ENCODE measurements at regions not wholly inside any gene's neighbourhood (a gene's known extent, or its start where the extent isn't known, plus 50 kb on each side); places are given as distances from the start of the nearest gene placed in this dataset.
"Not testable (repeated sequence)": the region's sequence is repeated elsewhere in the genome, so short reads cannot be mapped to it uniquely, and the experiment has no call there.

DNA sequence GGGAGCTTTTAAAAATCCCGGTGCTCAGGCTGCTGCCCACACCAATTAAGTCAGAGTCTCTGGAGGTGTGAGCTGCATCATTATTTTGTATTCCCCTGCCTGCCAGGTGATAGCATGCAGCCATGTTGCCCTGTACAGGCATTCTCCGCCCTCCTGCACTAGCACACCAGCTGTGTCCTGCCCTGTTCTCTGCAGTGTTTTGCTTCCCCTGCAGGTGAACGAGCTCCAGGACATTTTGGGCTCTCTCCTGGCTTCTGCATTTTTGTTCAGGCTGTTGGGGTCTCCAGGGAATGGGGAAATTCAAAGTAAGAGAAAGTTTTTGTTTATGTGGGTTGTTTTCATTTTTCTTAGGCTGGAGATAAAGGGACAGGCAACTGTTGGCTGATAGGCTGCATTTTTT lies 271.0 kb upstream of the COBL start:
- DNase-seq (ENCODE audit: low read depth in 2 of 3, low spot score in 2 of 3) = no peak

DNA sequence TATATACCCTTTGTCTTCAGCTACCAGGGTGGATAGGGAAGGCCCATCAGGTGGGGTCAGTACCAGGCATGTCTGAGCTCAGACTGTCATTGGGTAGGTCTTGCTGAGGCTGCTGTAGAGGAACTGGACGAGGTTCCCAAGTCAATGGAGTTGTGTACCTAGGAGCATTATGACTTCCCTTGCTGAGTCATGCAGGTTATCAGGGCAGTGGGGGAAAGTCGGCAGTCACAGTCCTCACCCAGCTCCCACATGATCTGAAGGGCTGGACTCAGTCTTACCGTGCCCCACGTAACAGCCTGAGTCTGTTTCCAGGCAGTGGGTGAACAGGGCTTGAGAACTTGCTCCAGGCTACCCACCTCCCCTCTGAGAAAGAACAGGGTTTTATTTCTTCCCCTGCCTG lies 260.8 kb upstream of the COBL start:
- DNase-seq (ENCODE audit: low read depth in 2 of 3, low spot score in 2 of 3) = no peak

DNA sequence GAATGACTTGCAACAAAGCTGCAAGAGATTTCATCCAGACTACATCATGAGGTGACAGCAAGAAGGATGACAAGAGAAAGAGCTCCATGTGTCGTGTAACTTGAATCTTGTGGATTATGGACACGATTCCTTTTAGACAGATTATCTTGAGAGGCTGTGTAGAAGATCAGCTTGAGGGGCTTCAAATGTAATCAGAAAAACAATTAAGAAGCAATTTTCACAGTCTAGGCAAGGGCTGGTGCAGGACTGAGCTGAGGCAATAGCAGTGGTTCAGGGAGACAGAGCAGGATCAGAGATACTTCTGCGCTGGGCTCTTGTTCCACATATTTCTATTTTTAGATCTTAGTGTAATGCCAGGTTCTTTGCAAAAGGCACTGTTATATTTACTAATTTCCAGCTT lies 253.0 kb upstream of the COBL start:
- no peak for DNase-seq (ENCODE audit: low read depth in 2 of 3, low spot score in 2 of 3)

DNA sequence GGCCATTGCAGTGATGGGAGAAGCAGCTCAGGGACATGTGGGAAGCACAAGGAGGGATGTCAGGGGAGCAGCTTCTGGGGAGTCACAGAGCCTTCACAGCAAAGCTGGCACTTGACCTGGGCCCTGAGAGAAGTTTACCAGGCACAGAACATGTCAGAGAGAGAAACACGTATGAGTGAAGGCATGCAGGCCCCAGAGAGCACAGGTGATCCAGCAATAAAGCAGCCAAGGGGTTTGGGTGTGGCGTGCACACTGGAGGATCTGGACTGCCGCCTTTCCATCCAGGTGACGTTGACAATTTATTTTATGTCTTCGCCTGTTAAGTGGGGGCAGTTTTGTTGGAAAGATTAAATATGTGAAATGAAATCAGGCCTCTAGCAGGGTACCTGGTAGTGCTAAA lies 252.6 kb upstream of the COBL start:
- DNase-seq (ENCODE audit: low read depth in 2 of 3, low spot score in 2 of 3) = no peak

DNA sequence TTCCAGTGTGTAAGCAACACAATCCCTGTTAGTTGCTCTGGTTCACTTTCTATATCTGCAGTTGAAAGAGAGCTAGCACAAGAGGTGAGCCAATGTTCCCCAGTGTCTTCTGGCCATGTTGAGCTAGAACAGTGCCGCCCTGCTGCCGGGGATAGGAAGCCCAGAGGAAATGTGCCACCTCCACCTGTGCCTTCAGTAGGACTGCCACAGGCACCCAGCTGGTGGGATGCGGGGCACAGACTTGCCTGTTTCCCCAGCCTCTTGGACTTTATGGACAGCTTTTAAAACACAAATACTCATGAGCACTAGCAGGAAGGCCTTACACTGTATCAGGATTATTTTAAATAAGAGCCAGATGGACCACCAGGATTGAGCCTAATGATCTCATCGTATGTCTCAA lies 234.5 kb upstream of the COBL start:
- DNase-seq (ENCODE audit: low read depth in 2 of 3, low spot score in 2 of 3) = no peak

DNA sequence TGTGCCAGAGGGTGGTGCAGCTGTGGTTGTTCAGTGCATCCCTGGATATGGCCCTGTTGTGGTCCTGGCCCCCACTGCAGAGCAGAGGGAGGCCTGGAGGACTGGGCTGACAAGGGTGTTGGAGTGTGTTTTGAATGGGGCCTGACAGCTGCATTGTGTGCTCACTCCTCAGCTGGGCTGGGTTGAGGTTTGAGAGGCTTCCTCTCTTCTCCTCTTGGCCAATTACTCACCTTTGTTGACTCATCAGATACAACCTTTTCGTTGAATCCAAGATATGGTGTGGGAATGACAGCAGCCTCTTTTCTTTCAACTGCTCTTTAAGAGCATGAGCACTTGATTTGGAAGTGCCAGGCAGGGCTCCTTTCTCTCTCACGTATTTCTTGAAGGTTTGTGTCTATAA lies 228.5 kb upstream of the COBL start:
- no peak for DNase-seq (ENCODE audit: low read depth in 2 of 3, low spot score in 2 of 3)

DNA sequence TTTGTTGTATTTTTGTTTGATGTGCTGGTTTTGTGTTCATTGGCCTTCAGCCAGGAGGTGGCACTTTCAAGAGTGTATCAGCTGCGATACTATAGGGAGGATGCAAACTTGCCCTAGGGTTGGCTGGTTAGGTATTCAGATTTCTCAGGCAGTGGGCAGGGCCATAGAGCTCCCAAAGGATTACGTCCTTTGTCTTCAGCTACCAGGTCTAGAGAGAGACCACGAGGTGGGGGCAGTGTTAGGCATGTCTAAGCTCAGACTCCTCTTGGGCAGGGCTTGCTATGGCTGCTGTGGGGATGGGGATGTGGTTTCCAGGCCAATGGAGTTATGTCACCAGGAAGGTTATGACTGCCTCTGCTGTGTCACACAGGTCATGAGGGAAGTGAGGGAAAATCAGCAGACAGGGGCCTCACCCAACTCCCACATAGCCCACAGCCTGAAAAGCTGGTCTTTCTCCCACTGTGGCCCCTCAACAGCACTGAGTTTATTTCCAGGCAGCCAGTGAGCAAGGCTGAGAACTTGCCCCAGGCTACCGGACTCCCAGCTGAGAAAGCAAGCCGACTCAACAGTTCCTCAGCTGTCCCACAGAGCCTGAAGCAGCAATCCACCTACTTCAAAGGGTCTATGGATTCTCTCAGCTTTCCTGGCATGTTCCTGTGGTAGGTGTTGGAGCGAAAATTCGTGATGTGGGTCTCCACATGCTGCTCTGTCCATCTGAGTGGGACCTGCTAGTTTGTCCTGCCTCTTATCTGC lies 227.4 kb upstream of the COBL start:
- no peak for DNase-seq (ENCODE audit: low read depth in 2 of 3, low spot score in 2 of 3)

DNA sequence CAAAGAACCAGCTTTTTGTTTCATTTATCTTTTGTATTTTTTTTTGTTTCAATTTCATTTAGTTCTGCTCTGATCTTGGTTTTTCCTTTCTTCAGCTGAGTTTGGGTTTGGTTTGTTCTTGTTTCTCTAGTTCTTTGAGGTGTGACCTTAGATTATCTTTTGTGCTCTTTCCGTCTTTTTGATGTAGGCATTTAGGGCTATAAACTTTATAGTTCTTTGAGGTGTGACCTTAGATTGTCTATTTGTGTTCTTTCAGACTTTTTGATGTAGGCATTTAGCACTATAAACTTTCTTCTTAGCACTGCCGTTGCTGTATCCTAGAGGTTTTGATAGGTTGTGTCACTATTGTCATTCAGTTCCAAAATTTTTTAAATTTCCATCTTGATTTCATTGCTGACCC lies 224.3 kb upstream of the COBL start:
- DNase-seq (ENCODE audit: low read depth in 2 of 3, low spot score in 2 of 3) = not testable (repeated sequence)

DNA sequence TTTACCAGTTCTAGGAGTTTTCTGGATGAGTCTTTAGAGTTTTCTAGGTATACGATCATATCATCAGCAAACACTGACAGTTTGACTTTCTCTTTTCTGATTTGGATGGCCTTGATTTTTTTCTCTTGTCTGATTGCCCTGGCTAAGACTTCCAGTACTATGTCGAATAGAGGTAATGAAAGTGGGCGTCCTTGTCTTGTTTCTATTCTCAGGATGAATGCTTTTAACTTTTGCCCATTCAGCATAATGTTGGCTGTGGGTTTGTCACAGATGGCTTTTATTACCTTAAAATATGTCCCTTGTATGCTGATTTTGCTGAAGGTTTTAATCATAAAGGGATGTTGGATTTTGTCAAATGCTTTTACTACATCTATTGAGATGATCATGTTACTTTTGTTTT lies 223.2 kb upstream of the COBL start:
- no peak for DNase-seq (ENCODE audit: low read depth in 2 of 3, low spot score in 2 of 3)

DNA sequence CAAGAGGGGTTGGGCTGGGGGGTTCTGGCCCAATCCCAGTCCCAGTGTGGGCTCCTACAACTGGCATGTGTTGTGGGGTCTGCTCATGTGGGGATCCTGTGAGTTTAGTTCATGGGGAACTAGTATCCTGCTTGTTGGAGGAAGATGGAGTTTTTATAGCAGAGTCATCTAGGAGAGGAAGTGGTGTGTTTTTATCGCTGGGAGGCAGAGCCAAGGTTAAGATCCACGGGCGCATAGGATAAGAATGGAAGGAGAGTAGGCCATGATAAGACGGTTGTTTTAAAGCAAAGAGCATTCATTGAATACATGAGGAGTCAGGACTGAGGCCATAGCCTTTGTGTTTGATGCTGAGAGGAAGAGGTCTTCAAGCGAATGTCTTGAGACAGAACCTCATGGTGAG lies 211.6 kb upstream of the COBL start:
- DNase-seq (ENCODE audit: low read depth in 2 of 3, low spot score in 2 of 3) = no peak

DNA sequence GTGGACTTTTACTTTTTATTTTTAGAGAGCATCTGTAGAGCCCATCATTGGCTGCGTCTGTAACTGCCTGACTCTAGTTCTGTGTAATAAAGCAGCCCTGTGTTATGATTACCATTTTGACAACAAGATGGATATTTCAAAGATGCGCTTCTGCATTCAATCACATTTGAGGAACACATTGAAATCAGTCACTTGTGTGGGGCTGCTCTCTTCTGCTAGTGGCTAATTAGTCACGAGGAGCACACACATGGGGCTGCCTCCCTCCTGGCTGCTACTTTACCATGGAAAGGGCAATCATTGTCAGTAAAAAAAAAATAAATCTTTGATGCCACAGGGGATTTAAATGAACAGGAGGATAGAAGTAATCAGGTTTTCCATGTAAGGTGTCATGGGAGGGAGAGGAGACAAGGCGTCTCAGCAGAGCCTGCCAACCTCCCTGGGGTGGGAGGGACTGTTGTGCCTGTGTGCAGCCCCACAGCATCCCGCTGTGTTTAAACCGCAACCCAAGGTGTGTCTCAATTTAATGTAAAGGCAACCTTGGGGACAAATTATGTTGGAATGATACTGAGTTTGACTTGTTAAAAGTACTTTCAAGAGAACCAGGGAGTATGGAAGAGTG lies 205.2 kb upstream of the COBL start:
- no peak for DNase-seq (ENCODE audit: low read depth in 2 of 3, low spot score in 2 of 3)

DNA sequence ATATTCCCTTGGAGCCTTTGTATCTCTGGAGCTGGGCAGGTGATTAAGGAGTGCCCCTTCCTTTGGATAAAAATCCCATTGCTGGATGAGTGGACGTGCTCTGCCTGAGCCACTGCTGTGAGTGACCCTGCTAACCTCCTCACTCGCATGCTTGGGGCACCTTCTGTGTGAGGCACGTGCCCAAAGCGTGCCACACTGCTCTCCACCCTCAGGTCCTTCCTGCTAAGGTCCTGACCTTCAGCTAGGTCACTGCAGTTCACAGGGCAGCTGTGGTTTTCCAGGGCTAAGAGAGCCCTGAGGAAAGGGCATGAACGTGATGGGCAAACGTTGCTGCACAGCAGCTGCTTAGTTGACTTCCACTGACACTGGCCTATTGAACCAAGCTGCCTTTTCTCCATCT lies 204.4 kb upstream of the COBL start:
- no peak for DNase-seq (ENCODE audit: low read depth in 2 of 3, low spot score in 2 of 3)

DNA sequence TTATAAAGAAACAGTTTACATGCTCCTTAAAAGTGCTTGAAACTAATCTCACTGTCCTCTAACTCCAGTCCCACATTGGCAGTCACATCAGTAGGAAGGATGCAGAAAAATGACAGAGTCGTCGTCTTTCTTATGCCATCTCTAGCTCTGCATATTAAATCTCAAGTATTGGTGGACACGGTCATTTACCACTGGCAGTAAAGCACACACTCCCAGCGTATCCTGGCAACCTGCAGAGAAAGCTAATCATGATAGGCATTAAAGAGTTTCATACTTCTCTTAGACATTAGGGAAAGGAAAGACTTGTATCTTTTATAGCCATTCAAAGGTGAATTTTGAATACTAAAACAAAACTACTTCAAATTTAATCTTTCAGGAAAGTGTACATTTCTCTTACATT lies 202.0 kb upstream of the COBL start:
- no peak for DNase-seq (ENCODE audit: low read depth in 2 of 3, low spot score in 2 of 3)

DNA sequence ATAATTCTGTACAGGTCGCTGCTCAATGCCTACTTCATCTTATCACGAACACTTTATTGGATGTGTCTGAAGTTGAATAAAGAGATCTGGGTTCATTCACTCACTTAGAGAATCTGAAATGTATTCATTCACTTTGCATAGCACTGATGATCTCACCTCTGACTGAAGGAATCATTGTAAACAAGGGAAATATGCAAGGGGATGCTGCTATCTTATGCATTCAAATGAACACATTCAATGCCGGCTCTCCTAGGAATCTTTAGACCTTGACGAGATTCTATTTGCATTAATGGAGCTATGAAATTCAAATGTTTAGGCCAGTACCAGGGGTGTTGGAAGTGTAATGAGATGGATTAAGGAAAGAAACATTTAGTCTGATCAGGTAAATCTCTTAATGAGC lies 200.6 kb upstream of the COBL start:
- no peak for DNase-seq (ENCODE audit: low read depth in 2 of 3, low spot score in 2 of 3)

DNA sequence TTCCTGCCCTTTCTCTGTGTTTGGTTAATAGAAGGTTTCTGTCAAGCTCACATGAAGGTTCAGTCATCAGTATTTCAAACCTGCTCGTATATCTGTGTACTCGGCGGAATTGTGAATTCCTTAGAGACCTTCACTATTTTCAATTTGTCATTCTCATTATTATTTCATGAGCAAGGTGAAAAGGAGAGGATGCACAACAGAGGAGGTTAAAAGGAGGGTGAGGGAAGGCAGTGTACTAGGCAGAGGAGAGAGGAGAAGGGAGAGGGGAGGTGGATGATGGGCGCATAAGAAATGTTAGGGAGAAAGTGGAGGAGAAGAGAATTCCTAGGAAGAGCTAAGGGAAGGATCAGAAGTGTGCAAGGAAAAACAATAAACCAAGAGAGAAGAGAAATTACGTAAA lies 185.0 kb upstream of the COBL start:
- DNase-seq (ENCODE audit: low read depth in 2 of 3, low spot score in 2 of 3) = no peak

DNA sequence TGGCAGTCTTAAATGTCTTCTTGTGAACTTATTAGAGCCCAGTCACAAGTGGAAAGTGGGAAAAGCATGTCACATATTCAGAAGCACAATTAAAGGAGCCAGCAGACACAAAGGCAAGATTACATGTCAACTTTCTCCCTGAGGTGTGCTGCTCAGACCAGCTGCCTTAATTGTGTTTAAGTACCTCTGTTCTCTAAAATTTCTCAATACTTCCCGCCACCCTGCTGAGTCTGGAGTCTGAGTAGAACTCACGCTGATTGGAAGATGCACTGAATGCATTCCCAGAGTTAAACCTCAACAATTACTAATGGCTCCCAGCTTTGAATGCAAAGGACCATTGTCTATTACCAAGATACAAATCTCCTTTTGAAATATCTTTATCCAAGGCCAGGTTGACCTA lies 166.4 kb upstream of the COBL start:
- no peak for DNase-seq (ENCODE audit: low read depth in 2 of 3, low spot score in 2 of 3)

DNA sequence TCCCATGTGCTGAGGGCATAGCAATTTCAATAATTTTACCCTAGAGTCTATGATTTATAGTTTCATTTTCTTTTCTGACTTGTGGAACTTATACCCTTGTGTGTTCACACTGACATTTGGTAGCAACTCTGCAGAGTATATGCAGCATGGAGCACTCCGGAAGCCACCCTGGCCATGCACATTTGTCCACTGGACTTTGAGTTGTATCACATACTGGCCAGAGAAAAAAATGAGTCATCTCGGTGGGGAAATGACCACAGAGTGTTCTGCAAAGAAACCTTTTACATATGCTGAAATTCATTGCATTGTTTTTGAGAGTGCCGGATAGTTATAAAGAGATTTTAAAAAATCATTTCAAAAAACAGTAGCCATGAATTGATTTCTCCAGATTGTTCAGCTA lies 164.8 kb upstream of the COBL start:
- DNase-seq (ENCODE audit: low read depth in 2 of 3, low spot score in 2 of 3) = no peak

DNA sequence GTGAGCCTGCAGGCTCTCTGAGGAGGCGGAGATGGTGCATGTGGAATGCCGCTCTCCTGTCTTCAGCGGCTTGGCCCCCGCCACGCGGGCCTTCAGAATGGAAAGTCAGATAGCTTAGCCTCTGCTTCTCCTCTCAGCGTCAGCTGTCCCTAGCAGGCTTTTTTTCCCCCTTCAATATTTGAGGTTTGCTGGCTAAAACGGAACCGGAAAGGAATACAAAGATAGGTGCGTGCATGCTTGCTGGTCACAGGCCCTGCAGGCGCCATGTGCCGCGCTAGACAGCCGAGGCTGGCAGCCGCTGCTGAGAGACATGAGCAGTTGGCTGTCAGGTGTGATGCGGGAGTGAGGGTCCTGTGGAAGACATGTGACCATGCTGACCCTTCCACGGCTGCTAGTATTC lies 161.2 kb upstream of the COBL start:
- no peak for DNase-seq (ENCODE audit: low read depth in 2 of 3, low spot score in 2 of 3)

DNA sequence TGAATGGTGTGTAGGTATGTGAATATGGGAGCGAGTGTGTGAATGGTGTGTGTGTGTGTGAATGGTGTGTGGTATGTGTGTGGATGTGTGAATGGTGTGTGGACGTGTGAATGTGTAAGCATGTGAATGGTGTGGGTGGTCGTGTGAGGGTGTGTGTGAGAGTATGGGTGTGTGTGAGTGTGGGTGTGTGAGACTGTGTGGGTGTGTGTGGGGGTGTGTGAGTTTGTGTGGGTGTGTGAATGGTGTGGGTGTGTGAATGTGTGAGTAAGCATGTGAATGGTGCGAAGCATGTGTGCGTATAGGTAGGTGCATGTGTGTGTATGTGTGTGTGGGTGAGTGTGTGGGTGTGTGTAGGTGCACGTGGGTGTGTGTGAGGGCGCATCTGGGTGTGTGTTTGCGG lies 160.7 kb upstream of the COBL start:
- no peak for DNase-seq (ENCODE audit: low read depth in 2 of 3, low spot score in 2 of 3)

DNA sequence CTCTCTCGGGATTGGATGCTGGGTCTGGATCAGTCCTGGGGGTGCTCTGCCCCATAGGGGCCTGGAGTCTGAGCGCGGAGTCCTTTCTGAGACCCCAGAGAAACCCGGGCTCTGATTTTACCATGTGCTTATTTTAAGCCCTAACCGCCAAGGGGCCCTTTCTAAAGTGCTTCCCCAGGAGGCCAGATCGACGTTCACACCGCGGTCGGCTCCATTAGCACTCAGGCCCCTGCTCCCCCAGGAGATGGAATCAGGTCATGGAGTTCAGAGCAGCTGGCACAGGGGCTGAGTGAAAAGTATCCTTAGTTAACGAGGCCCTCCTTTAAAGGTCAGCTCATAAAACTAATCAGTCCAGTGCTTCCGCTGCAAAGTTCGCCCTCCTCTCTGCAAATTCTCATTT lies 159.4 kb upstream of the COBL start:
- DNase-seq (ENCODE audit: low read depth in 2 of 3, low spot score in 2 of 3) = no peak

DNA sequence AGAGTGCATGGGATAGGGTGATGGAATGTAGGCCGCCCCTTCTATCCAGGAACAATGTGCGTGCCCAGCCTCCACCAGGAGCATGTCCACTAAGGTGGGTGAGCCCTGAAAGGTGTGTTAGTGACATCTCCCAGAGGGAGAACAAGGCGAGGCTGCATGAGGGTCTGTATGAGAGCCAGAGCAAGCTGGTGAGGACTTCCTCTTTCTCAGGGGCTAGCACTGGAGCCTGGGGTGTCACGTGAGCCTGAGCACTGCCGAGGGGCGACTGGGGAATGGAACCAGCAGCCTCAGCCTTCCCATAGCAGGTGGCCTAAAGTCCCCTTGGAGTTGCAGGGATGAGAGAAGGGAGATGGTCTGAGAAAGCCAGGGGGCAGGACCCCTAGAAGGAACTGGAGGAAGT lies 156.3 kb upstream of the COBL start:
- DNase-seq (ENCODE audit: low read depth in 2 of 3, low spot score in 2 of 3) = no peak

DNA sequence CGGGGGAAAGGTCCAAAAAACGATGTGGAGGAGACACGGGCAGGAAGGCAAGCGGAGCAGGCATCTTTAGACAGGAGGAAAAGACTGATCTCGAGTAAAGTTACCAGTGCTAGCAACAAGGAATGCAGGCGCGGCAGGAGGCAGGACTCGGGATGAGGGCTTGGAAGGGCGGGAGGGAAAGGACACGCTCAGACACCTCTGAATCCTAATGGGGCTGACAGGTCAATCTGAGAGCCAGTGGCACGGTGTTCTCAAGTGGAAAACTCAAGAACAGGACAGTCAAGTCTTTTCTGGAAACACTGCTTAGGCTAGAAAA lies 155.3 kb upstream of the COBL start:
- no peak for DNase-seq (ENCODE audit: low read depth in 2 of 3, low spot score in 2 of 3)

DNA sequence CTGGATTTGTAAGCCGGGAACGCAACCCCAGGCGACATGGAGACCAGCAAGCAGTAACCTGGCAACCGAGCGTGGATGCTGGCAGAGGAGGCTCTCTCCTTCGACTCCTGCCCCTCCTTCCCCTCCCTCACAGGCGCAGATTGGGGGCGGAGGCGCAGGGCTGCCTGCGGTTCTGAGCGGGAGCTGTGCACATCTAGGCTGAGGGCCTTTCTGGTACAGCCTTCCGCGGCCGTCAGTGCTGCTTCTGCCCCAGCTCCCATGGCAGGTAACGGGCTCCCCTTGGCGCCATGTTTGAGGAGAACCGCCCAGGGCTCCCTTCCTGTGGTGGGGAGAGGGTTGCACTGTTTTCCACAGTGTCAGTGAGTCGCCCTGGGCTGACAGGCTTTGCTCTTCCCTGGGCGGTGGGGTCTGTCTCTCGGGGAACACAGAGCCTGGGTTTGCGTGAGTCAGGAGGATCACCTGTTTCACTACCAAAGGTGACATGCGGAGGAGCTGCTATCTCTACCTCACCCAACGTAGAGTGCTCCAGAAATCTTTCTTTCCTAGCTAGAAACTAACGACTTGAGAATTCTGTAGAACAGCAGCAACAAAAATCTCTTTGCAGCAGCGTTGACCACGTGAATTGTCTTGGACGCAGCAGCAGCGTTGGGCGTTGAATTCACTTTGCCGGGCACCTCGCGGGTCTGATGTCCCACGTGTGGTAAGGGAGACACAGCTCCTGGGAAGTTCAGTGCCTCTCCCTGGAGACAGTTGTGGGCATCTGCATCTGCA lies 154.8 kb upstream of the COBL start:
- no peak for DNase-seq (ENCODE audit: low read depth in 2 of 3, low spot score in 2 of 3)
